H9 (cell line): ENCODE measurements at regions not wholly inside any gene's neighbourhood (a gene's known extent, or its start where the extent isn't known, plus 50 kb on each side); places are given as distances from the start of the nearest gene placed in this dataset.
"Not testable (repeated sequence)": the region's sequence is repeated elsewhere in the genome, so short reads cannot be mapped to it uniquely, and the experiment has no call there.

ENCODE experiments used
- DNase-seq: peaks from one replicate; pipeline ENCODE4 v3.0.0-alpha.2; 2017
- H2AFZ ChIP-seq: one replicate; pipeline ENCODE4 v1.6.1; 2013; ENCODE audit warnings: mild to moderate bottlenecking, low read length, control low read depth, moderate library complexity
- H2AK5ac ChIP-seq: 2 replicates; pipeline ENCODE4 v1.6.1; 2013; ENCODE audit warnings: low read length, control low read depth, mixed read lengths; ENCODE audit not compliant: insufficient read length
- H2BK120ac ChIP-seq: one replicate; pipeline ENCODE4 v1.6.1; 2013; ENCODE audit warnings: low read depth, mild to moderate bottlenecking, low read length, control low read depth, inconsistent platforms; ENCODE audit not compliant: poor library complexity, severe bottlenecking
- H2BK12ac ChIP-seq: 2 replicates; pipeline ENCODE4 v1.6.1; 2013; ENCODE audit warnings: low read length, control low read depth, mixed read lengths, low read depth; ENCODE audit not compliant: insufficient read length
- H2BK15ac ChIP-seq: 2 replicates; pipeline ENCODE4 v1.6.1; 2013; ENCODE audit warnings: low read depth, low read length, control low read depth
- H2BK20ac ChIP-seq: one replicate; pipeline ENCODE4 v1.6.1; 2013; ENCODE audit warnings: low read depth, mild to moderate bottlenecking, low read length, control low read depth, inconsistent platforms; ENCODE audit not compliant: poor library complexity, severe bottlenecking
- H2BK5ac ChIP-seq: 2 replicates; pipeline ENCODE4 v1.6.1; 2013; ENCODE audit warnings: low read length, control low read depth, mixed read lengths; ENCODE audit not compliant: insufficient read length
- H3K14ac ChIP-seq: 2 replicates; pipeline ENCODE4 v1.6.1; 2013; ENCODE audit warnings: low read length, control low read depth; ENCODE audit not compliant: insufficient read depth
- H3K18ac ChIP-seq: 2 replicates; pipeline ENCODE4 v1.6.1; 2013; ENCODE audit warnings: low read depth, mild to moderate bottlenecking, mixed read lengths, low read length, control low read depth; ENCODE audit not compliant: insufficient read length
- H3K23ac ChIP-seq: 2 replicates; pipeline ENCODE4 v1.6.1; 2013; ENCODE audit warnings: low read length, control low read depth, mixed read lengths, low read depth; ENCODE audit not compliant: insufficient read length
- H3K23me2 ChIP-seq: 2 replicates; pipeline ENCODE4 v1.6.1; 2013; ENCODE audit warnings: low read depth, mild to moderate bottlenecking, mixed read lengths, low read length, control low read depth; ENCODE audit not compliant: insufficient read length, poor library complexity, severe bottlenecking
- H3K27ac ChIP-seq: 2 replicates; pipeline ENCODE4 v1.5.1; 2013; ENCODE audit warnings: low read length, control low read depth, mixed read lengths, low read depth; ENCODE audit not compliant: insufficient read length
- H3K27me3 ChIP-seq: 2 replicates; pipeline ENCODE4 v1.6.1; 2013; ENCODE audit warnings: low read length, control low read depth, inconsistent platforms; ENCODE audit not compliant: insufficient read depth
- H3K4ac ChIP-seq: 2 replicates; pipeline ENCODE4 v1.6.1; 2013; ENCODE audit warnings: low read depth, mild to moderate bottlenecking, control low read depth, inconsistent platforms, low read length, moderate library complexity
- H3K4me1 ChIP-seq: 2 replicates; pipeline ENCODE4 v1.6.1; 2013; ENCODE audit warnings: low read length, control low read depth, inconsistent platforms; ENCODE audit not compliant: insufficient read depth
- H3K4me2 ChIP-seq: 2 replicates; pipeline ENCODE4 v1.6.1; 2013; ENCODE audit warnings: low read length, control low read depth, mixed read lengths; ENCODE audit not compliant: insufficient read length, insufficient read depth
- H3K56ac ChIP-seq: 2 replicates; pipeline ENCODE4 v1.6.1; 2013; ENCODE audit warnings: low read depth, mild to moderate bottlenecking, mixed read lengths, low read length, control low read depth; ENCODE audit not compliant: insufficient read length
- H3K79me1 ChIP-seq: 2 replicates; pipeline ENCODE4 v1.6.1; 2013; ENCODE audit warnings: low read depth, mild to moderate bottlenecking, moderate library complexity, low read length, control low read depth, inconsistent platforms; ENCODE audit not compliant: insufficient read depth, poor library complexity, severe bottlenecking
- H3K79me2 ChIP-seq: 2 replicates; pipeline ENCODE4 v1.6.1; 2013; ENCODE audit warnings: low read length, control low read depth, inconsistent platforms; ENCODE audit not compliant: insufficient read depth
- H3K9ac ChIP-seq: 2 replicates; pipeline ENCODE4 v1.6.1; 2013; ENCODE audit warnings: low read length, control low read depth, mixed read lengths; ENCODE audit not compliant: insufficient read length; ENCODE audit errors: extremely low read depth
- H3K9me3 ChIP-seq: one replicate; pipeline ENCODE4 v1.6.1; 2013; ENCODE audit warnings: low read depth, low read length, inconsistent platforms; ENCODE audit not compliant: control insufficient read depth
- H3T11ph ChIP-seq: one replicate; pipeline ENCODE4 v1.6.1; 2013; ENCODE audit warnings: mild to moderate bottlenecking, low read length, control low read depth, inconsistent platforms
- H4K20me1 ChIP-seq: one replicate; pipeline ENCODE4 v1.6.1; 2013; ENCODE audit not compliant: control insufficient read depth, insufficient read length, insufficient read depth
- H4K5ac ChIP-seq: 2 replicates; pipeline ENCODE4 v1.6.1; 2013; ENCODE audit warnings: low read depth, mild to moderate bottlenecking, mixed read lengths, low read length, control low read depth; ENCODE audit not compliant: insufficient read length
- H4K8ac ChIP-seq: replicated peaks from 2 replicates; pipeline ENCODE4 v1.6.1; 2013; ENCODE audit warnings: low read length, control low read depth, mixed read lengths, low read depth; ENCODE audit not compliant: insufficient read length
- H4K91ac ChIP-seq: 2 replicates; pipeline ENCODE4 v1.6.1; 2013; ENCODE audit warnings: low read depth, mild to moderate bottlenecking, moderate library complexity, mixed read lengths, low read length, control low read depth; ENCODE audit not compliant: insufficient read length
- H3K27ac Mint-ChIP-seq, 3 experiments: 2 replicates in 2 of 3; 3 replicates in 1 of 3; pipeline ENCODE4 v1.8.0; 2020 to 2021; ENCODE audit warnings: mixed read lengths in 3 of 3, mild to moderate bottlenecking in 1 of 3, moderate library complexity in 1 of 3
- H3K27me3 Mint-ChIP-seq: 2 replicates; pipeline ENCODE4 v1.8.0; 2021; ENCODE audit warnings: low read depth, mild to moderate bottlenecking, moderate library complexity, mixed read lengths
- H3K36me3 Mint-ChIP-seq, 3 experiments: 2 replicates in 2 of 3; 3 replicates in 1 of 3; pipeline ENCODE4 v1.8.0; 2020 to 2021; ENCODE audit warnings: low read depth in 3 of 3, mixed read lengths in 3 of 3; ENCODE audit not compliant: insufficient read depth in 1 of 3
- H3K4me1 Mint-ChIP-seq, 2 experiments: 2 replicates each; pipeline ENCODE4 v1.8.0; 2020; ENCODE audit warnings: mixed read lengths in 2 of 2
- H3K4me3 Mint-ChIP-seq, 2 experiments: 2 replicates in 1 of 2; 3 replicates in 1 of 2; pipeline ENCODE4 v1.8.0; 2020 to 2021; ENCODE audit warnings: mild to moderate bottlenecking in 2 of 2, mixed read lengths in 2 of 2, moderate library complexity in 1 of 2
- H3K9me3 Mint-ChIP-seq, 2 experiments: 2 replicates in 1 of 2; 3 replicates in 1 of 2; pipeline ENCODE4 v1.8.0; 2020; ENCODE audit warnings: mild to moderate bottlenecking in 2 of 2, mixed read lengths in 2 of 2, moderate library complexity in 1 of 2
- WGBS: extraction: QIAGEN DNeasy Blood & Tissue Kit; methylation state at CpG from one replicate; pipeline ENCODE4 v1.1.7; 2013; ENCODE audit warnings: missing lambda C conversion rate, low lambda C conversion rate, mixed read lengths; ENCODE audit not compliant: insufficient read length; ENCODE audit errors: extremely low coverage; 5-methylcytosine and 5-hydroxymethylcytosine counted together

DNA sequence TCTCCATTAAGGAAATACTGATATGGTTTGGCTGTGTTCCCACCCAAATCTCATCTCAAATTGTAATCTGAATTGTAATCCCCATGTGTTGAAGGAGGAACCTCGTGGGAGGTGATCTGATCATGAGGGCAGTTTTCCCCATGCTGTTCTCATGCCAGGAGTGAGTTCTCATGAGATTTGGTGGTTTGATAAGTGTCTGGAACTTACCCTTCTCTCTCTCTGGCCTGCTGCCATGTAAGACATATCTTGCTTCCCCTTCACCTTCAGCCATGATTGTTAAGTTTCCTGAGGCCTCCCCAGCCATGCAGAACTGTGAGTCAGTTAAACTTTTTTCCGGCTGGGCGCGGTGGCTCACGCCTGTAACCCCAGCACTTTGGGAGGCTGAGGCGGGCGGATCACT, 340.3 kb upstream of the MAGEB18 start:
- H3K27ac Mint-ChIP-seq, H2BK15ac ChIP-seq, H3K9me3 ChIP-seq, H3T11ph ChIP-seq, H3K14ac ChIP-seq, H3K27me3 Mint-ChIP-seq, H4K91ac ChIP-seq, H2BK20ac ChIP-seq, H3K4ac ChIP-seq, H3K79me2 ChIP-seq, H3K27me3 ChIP-seq, H3K79me1 ChIP-seq, H3K4me2 ChIP-seq, H4K20me1 ChIP-seq, H3K27ac ChIP-seq, H3K4me1 ChIP-seq, H2AK5ac ChIP-seq, H2BK12ac ChIP-seq, H4K5ac ChIP-seq, DNase-seq, H3K9ac ChIP-seq, H2BK120ac ChIP-seq, H3K23ac ChIP-seq, H3K56ac ChIP-seq, H3K23me2 ChIP-seq, H3K18ac ChIP-seq, H2AFZ ChIP-seq, H3K4me3 Mint-ChIP-seq, H4K8ac ChIP-seq, H3K36me3 Mint-ChIP-seq, H3K4me1 Mint-ChIP-seq, H2BK5ac ChIP-seq: not testable (repeated sequence)
- H3K9me3 Mint-ChIP-seq: peaks cover 50 to 58% of the 10 kb centered on the region in 2 experiments
- WGBS: no CpG with 5 or more reads among the region's 7 CpGs
